Fibroblast of lung (primary cell): ENCODE measurements at regions not wholly inside any gene's neighbourhood (a gene's known extent, or its start where the extent isn't known, plus 50 kb on each side); places are given as distances from the start of the nearest gene placed in this dataset.

Experiments used
- CTCF ChIP-seq, 2 donors: IDR thresholded peaks in 1 of 2; conservative IDR thresholded peaks in 1 of 2; 1 replicate in 1 of 2; 2 replicates in 1 of 2; pipeline ENCODE4 v1.5.1; 2011 to 2012; ENCODE audit warnings: low read length in 2 of 2, control low read depth in 1 of 2, inconsistent platforms in 1 of 2, low read depth in 1 of 2, mild to moderate bottlenecking in 1 of 2
- EZH2 ChIP-seq: IDR thresholded peaks from 2 replicates; pipeline ENCODE4 v1.5.1; 2012; ENCODE audit warnings: low read length, control low read depth, mild to moderate bottlenecking; ENCODE audit errors: missing control alignments

DNA sequence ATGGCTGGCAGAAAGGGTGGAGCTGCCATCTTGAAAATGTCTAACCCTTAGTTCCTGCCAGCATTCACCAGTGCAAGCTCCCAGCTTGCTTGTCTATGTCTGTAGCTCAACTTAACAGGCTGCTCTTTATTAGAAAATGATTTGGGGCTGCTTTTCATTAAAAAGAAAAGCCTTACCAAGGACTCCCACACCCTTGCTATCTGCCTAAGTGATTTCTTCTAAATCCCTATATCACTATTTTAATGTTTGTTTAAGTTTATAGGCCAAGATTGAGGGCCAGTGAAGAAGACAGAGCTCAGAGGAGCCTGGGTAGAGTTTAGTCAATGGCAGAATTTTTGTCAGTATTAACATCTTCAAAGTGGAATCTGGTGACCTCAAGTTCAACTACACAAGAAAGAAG, 336.8 kb upstream of the CHRM3 start:
- no peak for TF ChIP-seq CTCF (conservative IDR thresholded peaks at IDR 0.05 in 1 of 2, IDR thresholded peaks at IDR 0.05 in 1 of 2; ENCODE audit: low read depth in 1 of 2, low read length in 2 of 2)
- no peak for TF ChIP-seq EZH2
